DOHH2 (cell line): ENCODE measurements at regions not wholly inside any gene's neighbourhood (a gene's known extent, or its start where the extent isn't known, plus 50 kb on each side); places are given as distances from the start of the nearest gene placed in this dataset.

Experiments used
- H3F3A ChIP-seq: fragments of 200-600 bp; sonication (generic), shearing (Covaris generic); 2 replicates; pipeline ENCODE4 v1.6.0; 2016; ENCODE audit warnings: antibody characterized with exemption, mild to moderate bottlenecking; ENCODE audit not compliant: control insufficient read depth, insufficient read depth
- H3K27ac ChIP-seq: fragments of 200-600 bp; sonication (generic); 2 replicates; pipeline ENCODE4 v1.5.1; 2014; ENCODE audit warnings: low read depth, mild to moderate bottlenecking, low read length, moderate library complexity
- H3K27me3 ChIP-seq: fragments of 200-600 bp; sonication (generic); 2 replicates; pipeline ENCODE4 v1.6.1; 2014; ENCODE audit warnings: mild to moderate bottlenecking, low read length, mixed read lengths; ENCODE audit not compliant: control insufficient read depth
- H3K36me3 ChIP-seq: fragments of 200-600 bp; sonication (generic); 2 replicates; pipeline ENCODE4 v1.6.1; 2014; ENCODE audit warnings: mild to moderate bottlenecking, low read length, moderate library complexity, mixed read lengths; ENCODE audit not compliant: control insufficient read depth
- H3K4me1 ChIP-seq: fragments of 200-600 bp; sonication (generic); 2 replicates; pipeline ENCODE4 v1.6.1; 2014; ENCODE audit warnings: mild to moderate bottlenecking, low read length, mixed read lengths; ENCODE audit not compliant: control insufficient read depth
- H3K4me2 ChIP-seq: fragments of 200-600 bp; sonication (generic); 2 replicates; pipeline ENCODE4 v1.6.0; 2014; ENCODE audit warnings: mild to moderate bottlenecking, low read length, moderate library complexity
- H3K4me3 ChIP-seq: fragments of 200-600 bp; sonication (generic); 2 replicates; pipeline ENCODE4 v1.5.1; 2014; ENCODE audit warnings: mild to moderate bottlenecking, low read length, mixed read lengths
- H3K79me2 ChIP-seq: fragments of 200-600 bp; sonication (generic); 2 replicates; pipeline ENCODE4 v1.6.1; 2014; ENCODE audit warnings: mild to moderate bottlenecking, low read length, mixed read lengths; ENCODE audit not compliant: control insufficient read depth
- H3K9me2 ChIP-seq: fragments of 200-600 bp; sonication (generic); replicated peaks from 2 replicates; pipeline ENCODE4 v1.6.1; 2014; ENCODE audit warnings: mild to moderate bottlenecking, low read length, mixed read lengths; ENCODE audit not compliant: control insufficient read depth
- H3K9me3 ChIP-seq: fragments of 200-600 bp; sonication (generic); 2 replicates; pipeline ENCODE4 v1.6.1; 2014; ENCODE audit warnings: antibody characterized with exemption, low read length, mixed read lengths; ENCODE audit not compliant: control insufficient read depth, insufficient read depth
- H4K20me1 ChIP-seq: fragments of 200-600 bp; sonication (generic); 2 replicates; pipeline ENCODE4 v1.6.0; 2014; ENCODE audit warnings: low read depth, mild to moderate bottlenecking, antibody characterized with exemption, low read length, moderate library complexity; ENCODE audit not compliant: control insufficient read depth, insufficient read depth
- EZH2phosphoT487 ChIP-seq: fragments of 200-600 bp; sonication (generic); IDR thresholded peaks from 2 replicates; pipeline ENCODE4 v1.6.1; 2017; ENCODE audit warnings: borderline replicate concordance, mild to moderate bottlenecking, antibody characterized with exemption, low read length, moderate library complexity, mixed read lengths
- TF ChIP-seq, protein P1 (sequence below): fragments of 200-600 bp; sonication (generic); IDR thresholded peaks from one replicate; pipeline ENCODE4 v1.5.1; 2014; ENCODE audit warnings: antibody characterized with exemption, mild to moderate bottlenecking, low read depth, low read length; ENCODE audit not compliant: poor library complexity, severe bottlenecking

DNA sequence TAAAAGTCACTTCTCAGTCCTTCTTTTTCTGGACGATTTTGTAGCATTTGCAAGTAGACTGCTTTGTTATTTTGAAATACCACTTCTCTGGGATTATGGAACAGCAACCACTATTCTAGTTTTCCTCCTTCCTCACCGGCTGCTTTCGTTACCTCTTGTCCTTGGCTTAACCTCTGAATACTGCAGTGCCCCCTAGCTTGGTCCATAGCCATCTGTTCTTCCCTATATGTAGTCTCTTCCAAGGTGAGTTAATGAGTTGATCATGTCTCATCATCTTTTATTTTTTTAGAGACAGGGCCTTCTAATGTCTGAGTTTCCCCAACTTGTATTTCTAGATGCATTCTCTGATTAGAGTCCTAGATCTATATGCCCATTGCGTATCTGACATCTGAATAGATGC, 694.3 kb downstream of the NTRK3 start:
- Histone ChIP-seq H3K4me3 (no peak overlapping the region), H3K79me2 (no peaks in the 10 kb centered on the region), H3K27me3 (no peaks in the 10 kb centered on the region), H3K9me2 (no peaks in the 10 kb centered on the region), H3K4me1 (no peaks in the 10 kb centered on the region), H3F3A (no peaks in the 10 kb centered on the region), H3K4me2 (no peak overlapping the region), H3K36me3 (no peaks in the 10 kb centered on the region), H3K9me3 (no peaks in the 10 kb centered on the region), H4K20me1 (no peaks in the 10 kb centered on the region), H3K27ac (no peak overlapping the region)
- TF ChIP-seq, protein P1, sequence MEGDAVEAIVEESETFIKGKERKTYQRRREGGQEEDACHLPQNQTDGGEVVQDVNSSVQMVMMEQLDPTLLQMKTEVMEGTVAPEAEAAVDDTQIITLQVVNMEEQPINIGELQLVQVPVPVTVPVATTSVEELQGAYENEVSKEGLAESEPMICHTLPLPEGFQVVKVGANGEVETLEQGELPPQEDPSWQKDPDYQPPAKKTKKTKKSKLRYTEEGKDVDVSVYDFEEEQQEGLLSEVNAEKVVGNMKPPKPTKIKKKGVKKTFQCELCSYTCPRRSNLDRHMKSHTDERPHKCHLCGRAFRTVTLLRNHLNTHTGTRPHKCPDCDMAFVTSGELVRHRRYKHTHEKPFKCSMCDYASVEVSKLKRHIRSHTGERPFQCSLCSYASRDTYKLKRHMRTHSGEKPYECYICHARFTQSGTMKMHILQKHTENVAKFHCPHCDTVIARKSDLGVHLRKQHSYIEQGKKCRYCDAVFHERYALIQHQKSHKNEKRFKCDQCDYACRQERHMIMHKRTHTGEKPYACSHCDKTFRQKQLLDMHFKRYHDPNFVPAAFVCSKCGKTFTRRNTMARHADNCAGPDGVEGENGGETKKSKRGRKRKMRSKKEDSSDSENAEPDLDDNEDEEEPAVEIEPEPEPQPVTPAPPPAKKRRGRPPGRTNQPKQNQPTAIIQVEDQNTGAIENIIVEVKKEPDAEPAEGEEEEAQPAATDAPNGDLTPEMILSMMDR, result no peak
- TF ChIP-seq EZH2phosphoT487, result no peak

DNA sequence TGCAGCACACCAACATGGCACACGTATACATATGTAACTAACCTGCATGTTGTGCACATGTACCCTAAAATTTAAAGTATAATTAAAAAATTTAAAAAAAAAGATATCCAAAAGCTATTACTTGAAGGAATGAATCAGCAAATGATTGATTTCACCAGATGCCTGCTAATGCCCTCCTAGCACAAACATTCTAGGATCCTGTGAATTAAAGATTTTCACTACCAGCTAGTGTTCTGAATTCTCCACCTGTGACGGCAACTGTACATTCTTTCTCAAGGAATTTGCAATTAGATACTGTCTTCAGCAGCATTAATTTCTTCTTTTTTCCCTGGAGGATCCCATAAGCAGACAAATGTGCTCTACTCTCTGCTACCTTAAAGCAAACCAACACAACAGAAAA, 694.9 kb downstream of the NTRK3 start:
- no peak for TF ChIP-seq EZH2phosphoT487
- TF ChIP-seq, protein P1, result no peak
- no peaks in the 10 kb centered on the region for H3F3A ChIP-seq
- H3K27me3 ChIP-seq, result no peaks in the 10 kb centered on the region
- H4K20me1 ChIP-seq, result no peaks in the 10 kb centered on the region
- H3K79me2 ChIP-seq, result no peaks in the 10 kb centered on the region
- no peaks in the 10 kb centered on the region for H3K9me3 ChIP-seq
- no peak overlapping the region for H3K4me3 ChIP-seq
- no peak overlapping the region for H3K4me2 ChIP-seq
- H3K9me2 ChIP-seq, result no peaks in the 10 kb centered on the region
- no peaks in the 10 kb centered on the region for H3K36me3 ChIP-seq
- no peaks in the 10 kb centered on the region for H3K4me1 ChIP-seq
- H3K27ac ChIP-seq, result no peak overlapping the region

DNA sequence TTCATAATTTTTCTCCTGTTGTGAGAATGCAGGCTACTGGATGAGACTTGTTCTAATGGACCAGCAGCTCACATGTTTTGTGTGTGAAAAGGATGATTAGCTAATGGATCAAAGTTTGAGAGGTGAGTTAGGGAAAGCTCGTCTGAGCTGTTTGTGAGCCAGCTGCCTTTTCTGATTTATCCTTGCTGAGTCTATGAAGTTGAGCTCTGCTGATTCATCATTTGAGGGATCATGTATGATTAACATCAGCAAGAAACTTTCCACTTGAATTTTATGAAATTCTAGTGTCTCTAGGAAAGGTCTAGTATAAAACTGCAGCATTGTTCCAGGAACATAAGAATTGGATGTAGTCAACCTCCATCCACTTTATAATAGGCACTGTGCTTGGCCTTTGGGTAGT, 698.7 kb downstream of the NTRK3 start:
- H3K27ac ChIP-seq, result no peak overlapping the region
- H3K4me3 ChIP-seq, result no peak overlapping the region
- H3K27me3 ChIP-seq, result no peaks in the 10 kb centered on the region
- no peaks in the 10 kb centered on the region for H3K9me2 ChIP-seq
- H3K4me2 ChIP-seq, result no peak overlapping the region
- H3K9me3 ChIP-seq, result no peaks in the 10 kb centered on the region
- no peaks in the 10 kb centered on the region for H4K20me1 ChIP-seq
- no peak for TF ChIP-seq EZH2phosphoT487
- TF ChIP-seq, protein P1, result no peak
- no peaks in the 10 kb centered on the region for H3K36me3 ChIP-seq
- no peaks in the 10 kb centered on the region for H3F3A ChIP-seq
- H3K79me2 ChIP-seq, result no peaks in the 10 kb centered on the region
- H3K4me1 ChIP-seq, result no peaks in the 10 kb centered on the region

DNA sequence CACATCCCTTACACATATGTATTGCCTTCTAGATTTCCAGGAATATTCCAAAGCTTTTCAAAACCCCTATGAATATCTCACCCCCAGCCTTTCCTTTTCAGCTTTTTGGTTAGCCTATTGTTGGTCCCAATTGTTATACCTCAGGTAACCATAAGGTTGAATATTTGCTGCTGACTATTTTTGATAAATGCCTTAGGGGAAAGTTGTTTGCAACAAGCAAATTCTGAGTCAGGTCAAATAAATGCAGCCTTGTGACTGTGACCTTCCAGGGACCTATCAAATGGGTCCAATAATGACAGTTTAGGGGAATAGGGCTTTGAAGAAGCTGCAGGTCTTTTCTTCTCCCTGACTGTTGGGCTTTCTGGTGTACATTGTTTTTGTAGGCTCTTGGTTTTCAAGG, 699.7 kb downstream of the NTRK3 start:
- no peak overlapping the region for H3K27ac ChIP-seq

More for the DNA sequence above, 699.7 kb downstream of the NTRK3 start:
- no peaks in the 10 kb centered on the region for H4K20me1 ChIP-seq
- no peaks in the 10 kb centered on the region for H3K79me2 ChIP-seq
- H3F3A ChIP-seq, result no peaks in the 10 kb centered on the region
- no peaks in the 10 kb centered on the region for H3K9me2 ChIP-seq
- H3K36me3 ChIP-seq, result no peaks in the 10 kb centered on the region
- H3K4me2 ChIP-seq, result no peak overlapping the region
- TF ChIP-seq, protein P1, result no peak
- TF ChIP-seq EZH2phosphoT487, result no peak
- no peak overlapping the region for H3K4me3 ChIP-seq
- no peaks in the 10 kb centered on the region for H3K27me3 ChIP-seq
- no peaks in the 10 kb centered on the region for H3K9me3 ChIP-seq
- H3K4me1 ChIP-seq, result no peaks in the 10 kb centered on the region
